Endothelial cell (in vitro differentiated cells): ENCODE measurements at regions not wholly inside any gene's neighbourhood (a gene's known extent, or its start where the extent isn't known, plus 50 kb on each side); places are given as distances from the start of the nearest gene placed in this dataset. TPM values are rescaled to one million over a fixed set of nuclear protein-coding genes. Genes with fewer than 3 reads are reported as not detected.

ENCODE experiments used
- DNase-seq: peaks from one replicate; pipeline ENCODE4 v3.0.0; 2021; ENCODE audit warnings: low spot score
- H3K27ac Mint-ChIP-seq: one replicate; pipeline ENCODE4 v1.8.0; 2021; ENCODE audit warnings: mixed read lengths, inconsistent platforms; ENCODE audit not compliant: unreplicated experiment
- H3K27me3 Mint-ChIP-seq: one replicate; pipeline ENCODE4 v1.8.0; 2021; ENCODE audit warnings: mild to moderate bottlenecking, moderate library complexity, mixed read lengths, inconsistent platforms; ENCODE audit not compliant: unreplicated experiment
- H3K36me3 Mint-ChIP-seq: one replicate; pipeline ENCODE4 v1.8.0; 2021; ENCODE audit warnings: mild to moderate bottlenecking, low read depth, mixed read lengths, inconsistent platforms; ENCODE audit not compliant: unreplicated experiment
- H3K4me1 Mint-ChIP-seq: one replicate; pipeline ENCODE4 v1.8.0; 2021; ENCODE audit warnings: mild to moderate bottlenecking, mixed read lengths, inconsistent platforms; ENCODE audit not compliant: unreplicated experiment
- H3K4me3 Mint-ChIP-seq: one replicate; pipeline ENCODE4 v1.8.0; 2021; ENCODE audit warnings: mild to moderate bottlenecking, mixed read lengths, inconsistent platforms; ENCODE audit not compliant: unreplicated experiment
- H3K9me3 Mint-ChIP-seq: one replicate; pipeline ENCODE4 v1.8.0; 2021; ENCODE audit warnings: mixed read lengths, inconsistent platforms; ENCODE audit not compliant: unreplicated experiment
- CTCF ChIP-seq: fragments of 200-600 bp; sonication (generic); IDR thresholded peaks from one replicate; pipeline ENCODE4 v1.5.0; 2021; ENCODE audit warnings: antibody characterized with exemption; ENCODE audit not compliant: unreplicated experiment
- microRNA-seq: library from miRNA; unstranded; fragments of <30 nt; microRNA quantifications from one replicate; pipeline ENCODE4, GENCODE V29; 2020; ENCODE audit not compliant: unreplicated experiment

GRCh38 chr12:25904442-25904841 lies 54.0 kb upstream of the RASSF8 start:
- H3K27me3 Mint-ChIP-seq = no peaks in the 10 kb centered on the region
- H3K9me3 Mint-ChIP-seq = no peaks in the 10 kb centered on the region
- H3K4me3 Mint-ChIP-seq = no peak overlapping the region
- H3K4me1 Mint-ChIP-seq = no peaks in the 10 kb centered on the region
- no peak for DNase-seq
- H3K27ac Mint-ChIP-seq = no peak overlapping the region
- no peaks in the 10 kb centered on the region for H3K36me3 Mint-ChIP-seq
- TF ChIP-seq CTCF = no peak

DNA sequence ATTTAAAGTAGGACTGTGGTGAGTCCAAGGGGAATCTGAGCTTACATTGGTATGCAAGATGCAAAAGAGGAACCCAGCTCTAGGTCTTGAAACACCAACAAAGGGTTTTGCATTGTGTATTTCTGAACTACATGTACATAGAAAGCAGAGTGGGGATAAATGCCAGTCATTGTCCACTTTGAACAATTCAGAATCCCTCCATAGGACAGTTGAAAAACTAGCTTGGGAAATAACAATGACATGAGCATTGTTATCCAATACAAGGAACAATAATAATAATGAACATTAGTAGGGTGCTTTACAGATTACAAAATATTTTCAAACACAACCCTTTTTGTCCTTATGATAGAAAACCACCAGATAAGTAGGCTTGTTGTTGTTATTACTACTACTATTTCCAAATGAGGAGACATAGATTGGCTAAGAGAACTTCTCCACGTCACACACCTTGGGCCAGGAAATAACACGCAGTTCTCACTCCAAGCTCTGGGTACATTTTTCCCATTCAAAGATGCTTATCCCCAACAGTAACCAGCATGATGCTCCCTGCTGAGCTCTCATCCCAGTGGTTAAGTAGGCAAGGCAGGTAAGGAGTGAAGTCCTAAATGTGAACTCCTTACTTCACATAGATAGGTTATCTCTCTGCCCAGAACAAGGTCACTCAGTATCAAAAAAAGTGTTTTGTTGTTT lies 51.7 kb upstream of the RASSF8 start:
- no peak for DNase-seq
- no peak overlapping the region for H3K4me3 Mint-ChIP-seq
- no peaks in the 10 kb centered on the region for H3K27me3 Mint-ChIP-seq
- TF ChIP-seq CTCF = no peak
- H3K36me3 Mint-ChIP-seq = no peaks in the 10 kb centered on the region
- H3K27ac Mint-ChIP-seq = no peak overlapping the region
- H3K4me1 Mint-ChIP-seq = no peaks in the 10 kb centered on the region
- no peaks in the 10 kb centered on the region for H3K9me3 Mint-ChIP-seq

Small RNA genes lying in the stretch of these regions (microRNA-seq; reads per million reads assigned to microRNA genes)
- gene MIR4302 = not detected
